ENCODE measurements at regions not wholly inside any gene's neighbourhood (a gene's known extent, or its start where the extent isn't known, plus 50 kb on each side); places are given as distances from the start of the nearest gene placed in this dataset.

DNA sequence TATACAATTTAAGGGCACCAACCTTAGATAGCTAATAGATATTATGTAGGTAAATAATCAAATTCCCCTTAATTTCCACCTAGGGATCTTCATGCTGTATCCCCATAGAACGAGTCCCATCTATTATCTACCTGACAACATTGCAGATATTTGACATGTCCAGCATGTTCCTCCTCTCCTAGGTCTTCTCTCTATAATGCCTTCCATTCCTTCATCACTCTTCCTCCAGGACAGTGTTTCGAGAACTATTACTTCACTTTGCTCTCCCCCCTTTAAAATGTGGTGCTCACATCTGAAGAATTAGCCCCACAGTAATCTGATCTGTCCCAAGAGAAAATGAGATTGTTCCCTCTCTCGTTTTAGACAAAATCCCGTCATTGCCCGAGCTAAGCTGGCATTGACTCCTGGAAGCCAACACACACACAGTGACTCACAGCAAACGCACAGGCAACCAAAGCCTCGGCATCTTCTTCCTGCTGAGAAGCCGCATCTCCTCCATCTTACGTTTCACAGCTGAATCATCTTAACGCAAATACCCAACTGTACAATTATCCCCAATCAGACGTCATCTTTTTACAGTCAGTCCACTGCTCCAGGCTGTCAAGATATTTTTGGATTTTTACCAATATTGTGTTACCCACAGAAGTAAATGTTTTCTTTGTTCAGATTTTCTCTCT, 162.9 kb upstream of the AGAP1 start:
- H3K4me3 ChIP-seq (replicated peaks; ENCODE audit: low read depth, low read length): no peak overlapping the region
- no peak for DNase-seq (ENCODE audit: extremely low read depth, low read depth)
- TF ChIP-seq, protein P1, sequence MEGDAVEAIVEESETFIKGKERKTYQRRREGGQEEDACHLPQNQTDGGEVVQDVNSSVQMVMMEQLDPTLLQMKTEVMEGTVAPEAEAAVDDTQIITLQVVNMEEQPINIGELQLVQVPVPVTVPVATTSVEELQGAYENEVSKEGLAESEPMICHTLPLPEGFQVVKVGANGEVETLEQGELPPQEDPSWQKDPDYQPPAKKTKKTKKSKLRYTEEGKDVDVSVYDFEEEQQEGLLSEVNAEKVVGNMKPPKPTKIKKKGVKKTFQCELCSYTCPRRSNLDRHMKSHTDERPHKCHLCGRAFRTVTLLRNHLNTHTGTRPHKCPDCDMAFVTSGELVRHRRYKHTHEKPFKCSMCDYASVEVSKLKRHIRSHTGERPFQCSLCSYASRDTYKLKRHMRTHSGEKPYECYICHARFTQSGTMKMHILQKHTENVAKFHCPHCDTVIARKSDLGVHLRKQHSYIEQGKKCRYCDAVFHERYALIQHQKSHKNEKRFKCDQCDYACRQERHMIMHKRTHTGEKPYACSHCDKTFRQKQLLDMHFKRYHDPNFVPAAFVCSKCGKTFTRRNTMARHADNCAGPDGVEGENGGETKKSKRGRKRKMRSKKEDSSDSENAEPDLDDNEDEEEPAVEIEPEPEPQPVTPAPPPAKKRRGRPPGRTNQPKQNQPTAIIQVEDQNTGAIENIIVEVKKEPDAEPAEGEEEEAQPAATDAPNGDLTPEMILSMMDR (IDR thresholded peaks at IDR 0.05; ENCODE audit: low read depth, low read length, missing control alignments): no peak

DNA sequence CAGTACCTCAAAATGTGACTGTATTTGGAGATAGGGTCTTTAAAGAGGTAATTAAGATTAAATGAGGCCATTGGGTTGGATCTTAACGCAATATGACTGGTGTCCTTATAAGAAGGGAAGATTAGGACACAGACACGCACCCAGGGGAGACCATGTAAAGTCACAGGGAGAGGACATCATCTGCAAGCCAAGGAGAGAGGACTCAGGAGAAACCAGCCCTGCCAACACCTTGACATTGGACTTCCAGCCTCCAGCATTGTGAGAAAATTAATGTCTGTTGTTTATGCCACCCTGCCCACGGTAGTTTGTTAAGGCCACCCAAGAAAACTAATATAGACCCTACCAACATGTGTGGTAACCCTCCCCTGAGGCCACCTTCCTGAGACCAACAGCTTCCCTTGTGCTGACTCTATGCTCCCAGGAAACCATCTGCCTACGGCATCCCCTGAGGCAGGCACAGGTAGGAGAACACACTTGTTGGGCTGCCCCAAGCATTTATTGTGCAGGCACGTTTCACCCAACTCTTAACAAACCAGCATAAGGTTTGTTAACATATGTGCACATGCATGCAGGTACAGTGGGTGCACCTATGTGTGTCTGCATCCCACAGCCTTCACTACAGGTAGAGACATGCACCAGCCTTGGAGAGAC, 161.5 kb upstream of the AGAP1 start:
- H3K4me3 ChIP-seq (replicated peaks; ENCODE audit: low read depth, low read length): no peak overlapping the region
- DNase-seq (ENCODE audit: extremely low read depth, low read depth): no peak
- TF ChIP-seq, protein P1 (IDR thresholded peaks at IDR 0.05; ENCODE audit: low read depth, low read length, missing control alignments): no peak

DNA sequence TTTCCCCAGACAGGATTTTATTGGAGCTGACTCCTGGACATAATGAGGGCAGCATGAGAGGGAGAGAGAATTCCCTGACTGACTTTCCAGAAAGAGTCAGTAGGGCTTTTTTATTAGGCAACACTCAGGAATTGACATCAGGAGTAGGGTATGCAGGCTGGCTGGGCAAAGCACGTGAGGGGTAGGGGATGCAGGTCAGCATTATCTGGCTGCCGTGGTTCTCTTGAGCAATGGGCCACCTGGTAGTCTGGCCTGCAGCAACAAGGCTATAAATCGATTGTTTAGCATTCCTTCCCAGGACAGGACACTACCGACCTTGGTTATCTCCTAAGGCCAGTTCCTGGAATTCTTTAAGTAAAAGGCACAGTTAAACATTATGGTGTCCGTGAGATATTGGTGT, 160.8 kb upstream of the AGAP1 start:
- H3K4me3 ChIP-seq (replicated peaks; ENCODE audit: low read depth, low read length): no peak overlapping the region
- TF ChIP-seq, protein P1 (IDR thresholded peaks at IDR 0.05; ENCODE audit: low read depth, low read length, missing control alignments): no peak
- no peak for DNase-seq (ENCODE audit: extremely low read depth, low read depth)

DNA sequence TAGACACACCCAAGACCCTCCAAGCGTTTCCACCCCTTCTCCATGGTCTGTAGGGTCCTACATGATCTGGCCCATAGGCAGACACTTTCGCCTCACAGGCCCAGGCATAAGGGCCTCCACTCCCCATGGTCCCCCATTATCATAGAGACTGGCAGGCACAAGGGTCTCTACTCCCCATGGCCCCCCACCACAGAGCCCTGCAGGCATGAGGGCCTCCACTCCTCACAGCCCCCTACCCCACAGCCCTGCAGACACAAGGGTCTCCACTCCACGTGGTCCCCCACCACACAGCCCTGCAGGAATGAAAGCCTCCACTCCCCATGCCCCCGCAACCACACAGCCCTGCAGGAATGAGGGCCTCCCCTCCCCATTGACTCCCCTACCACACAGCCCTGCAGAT, 159.7 kb upstream of the AGAP1 start:
- no peak overlapping the region for H3K4me3 ChIP-seq (replicated peaks; ENCODE audit: low read depth, low read length)
- no peak for DNase-seq (ENCODE audit: extremely low read depth, low read depth)
- TF ChIP-seq, protein P1 (IDR thresholded peaks at IDR 0.05; ENCODE audit: low read depth, low read length, missing control alignments): no peak

DNA sequence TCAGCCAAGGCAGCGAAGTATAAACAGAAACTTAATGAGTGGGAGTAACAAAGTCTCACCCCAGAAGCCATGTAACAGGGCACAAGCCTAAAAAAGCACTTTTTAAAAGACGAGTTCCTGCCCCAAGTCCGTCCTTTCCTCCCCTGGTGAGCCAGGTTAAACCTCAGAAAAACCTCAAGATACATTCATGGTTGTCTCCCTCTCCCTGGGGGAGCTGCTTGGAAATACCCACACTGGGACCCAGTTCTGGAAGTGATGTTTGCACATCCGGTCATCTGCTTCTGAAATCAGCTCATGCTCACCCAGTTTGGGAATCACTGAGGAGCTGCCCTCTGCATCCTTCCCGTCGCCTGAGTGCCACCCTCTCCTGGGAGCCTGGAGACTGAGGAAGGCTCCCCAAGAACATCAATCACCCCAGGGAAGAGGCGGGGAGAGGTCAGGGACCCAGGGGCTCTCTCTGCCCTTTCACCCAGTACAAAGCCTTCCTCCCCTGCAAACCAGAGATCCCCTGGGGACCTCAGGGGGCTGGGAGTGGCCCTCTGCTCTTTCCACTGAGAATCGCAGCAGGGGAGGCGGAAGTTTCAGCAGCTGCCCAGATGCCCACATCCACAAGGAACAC, 150.6 kb upstream of the AGAP1 start:
- TF ChIP-seq, protein P1 (IDR thresholded peaks at IDR 0.05; ENCODE audit: low read depth, low read length, missing control alignments): no peak
- DNase-seq (ENCODE audit: extremely low read depth, low read depth): no peak

DNA sequence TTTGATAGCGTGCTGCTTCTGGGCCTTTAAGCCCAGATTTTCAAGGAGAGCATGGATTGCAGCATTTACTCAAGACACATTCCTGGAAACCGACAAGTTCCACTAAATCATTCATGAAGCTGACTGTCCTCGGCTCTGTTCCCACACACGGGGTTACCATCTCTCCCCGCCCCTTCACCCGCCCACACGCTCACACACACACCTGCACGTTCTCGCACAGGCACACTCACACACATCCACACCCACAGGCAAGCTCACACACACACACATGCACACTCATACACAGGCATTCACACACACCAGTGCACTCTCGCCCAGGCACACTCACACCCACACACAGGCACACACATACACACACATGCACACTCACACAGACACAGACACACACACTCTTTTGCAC, 150.0 kb upstream of the AGAP1 start:
- DNase-seq (ENCODE audit: extremely low read depth, low read depth): no peak
- TF ChIP-seq, protein P1 (IDR thresholded peaks at IDR 0.05; ENCODE audit: low read depth, low read length, missing control alignments): no peak
- no peak overlapping the region for H3K4me3 ChIP-seq (replicated peaks; ENCODE audit: low read depth, low read length)

More for the DNA sequence above, 150.6 kb upstream of the AGAP1 start:
- no peak overlapping the region for H3K4me3 ChIP-seq (replicated peaks; ENCODE audit: low read depth, low read length)

All from HFF-Myc (cell line).